ENCODE measurements at regions not wholly inside any gene's neighbourhood (a gene's known extent, or its start where the extent isn't known, plus 50 kb on each side); places are given as distances from the start of the nearest gene placed in this dataset.

DNA sequence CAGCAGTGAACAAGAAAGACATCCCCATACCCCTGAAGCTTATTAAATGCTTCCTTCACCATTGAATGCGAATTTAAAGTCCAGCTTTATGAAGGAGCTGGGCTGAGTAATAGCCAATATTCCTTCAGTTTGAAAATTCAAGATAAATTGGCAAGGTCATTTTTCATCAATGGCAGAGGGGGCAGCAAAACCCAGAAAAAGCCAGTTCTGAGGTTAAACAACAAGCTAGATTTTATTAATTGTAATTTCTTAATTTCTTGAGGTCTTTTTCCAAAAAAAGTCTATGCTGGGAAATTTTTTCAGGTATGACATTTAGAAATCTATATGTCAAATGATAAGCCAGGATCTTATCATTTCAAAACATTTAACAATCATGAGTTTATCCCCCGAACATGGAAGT is 808.9 kb downstream of the RPA4 start:
- no peaks in the 10 kb centered on the region for H3K4me1 ChIP-seq (ENCODE audit: control insufficient read depth in 3 of 3, insufficient read depth in 2 of 3, low read depth in 1 of 3, low read length in 2 of 3)
- WGBS, 3 donors, result 44 to 86% (median 85%) methylated on average over 2 of the region's 2 CpGs
- H3K36me3 ChIP-seq (ENCODE audit: control insufficient read depth in 3 of 3, insufficient read depth in 2 of 3, low read depth in 1 of 3, low read length in 3 of 3), result no peaks in the 10 kb centered on the region
- no peak for DNase-seq
- peaks cover 0 to 7% of the 10 kb centered on the region in 2 donors for H3K9me3 ChIP-seq (ENCODE audit: control insufficient read depth in 2 of 2, insufficient read depth in 1 of 2, low read depth in 1 of 2, low read length in 1 of 2)
- no peak overlapping the region for H3K4me3 ChIP-seq (ENCODE audit: low read depth in 1 of 3, low read length in 3 of 3)
- FAIRE-seq, result no peak
- H3K27ac ChIP-seq (ENCODE audit: low read depth in 1 of 3, low read length in 2 of 3), result no peak overlapping the region
- H3K27me3 ChIP-seq (ENCODE audit: control insufficient read depth in 3 of 3, insufficient read depth in 3 of 3, low read length in 3 of 3), result no peaks in the 10 kb centered on the region

DNA sequence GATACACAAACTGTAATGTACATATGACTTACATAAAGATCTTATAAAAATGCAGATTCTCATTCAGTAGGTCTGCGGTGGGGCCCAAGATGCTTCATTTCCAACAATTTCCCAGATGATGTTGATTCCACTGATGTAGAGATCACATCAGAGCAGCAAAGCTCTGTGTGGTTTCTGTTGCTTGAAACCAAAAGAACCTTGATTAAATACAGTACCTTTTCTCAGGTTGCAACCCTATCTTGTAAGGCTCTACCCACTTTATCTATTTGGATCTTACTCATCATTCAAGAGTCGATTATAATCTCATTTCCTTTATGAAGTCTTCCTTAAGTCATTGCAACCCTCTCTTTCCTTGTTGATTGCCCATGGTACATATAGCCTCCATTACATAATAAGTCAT is 816.8 kb downstream of the RPA4 start:
- 72 to 82% (median 75%) methylated on average over 2 of the region's 2 CpGs for WGBS, 3 donors
- no peak for FAIRE-seq

DNA sequence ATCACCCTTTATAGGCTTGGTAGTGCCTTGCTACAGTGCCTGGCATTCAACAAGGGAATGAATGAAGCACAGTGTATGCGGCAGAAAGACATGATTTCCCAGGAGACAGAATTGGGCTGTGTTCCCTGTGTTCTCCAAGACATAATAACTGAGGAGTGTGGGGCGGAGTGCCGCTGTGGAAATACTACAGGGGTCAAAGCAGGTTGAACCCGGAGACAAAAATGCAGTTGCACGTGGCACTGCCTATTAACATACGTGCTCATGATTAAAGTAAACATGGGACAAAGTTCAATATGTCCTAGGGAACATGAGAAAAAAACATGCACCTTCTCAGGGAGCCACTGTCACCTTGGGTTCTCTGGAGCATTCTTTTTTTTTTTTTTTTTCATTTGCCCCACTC is 820.8 kb downstream of the RPA4 start:
- WGBS, 3 donors, result 23 to 67% (median 43%) methylated on average over 6 of the region's 6 CpGs
- H3K4me1 ChIP-seq (ENCODE audit: control insufficient read depth in 3 of 3, insufficient read depth in 2 of 3, low read depth in 1 of 3, low read length in 2 of 3), result no peaks in the 10 kb centered on the region
- H3K27ac ChIP-seq (ENCODE audit: low read depth in 1 of 3, low read length in 2 of 3), result no peak overlapping the region
- no peaks in the 10 kb centered on the region for H3K27me3 ChIP-seq (ENCODE audit: control insufficient read depth in 3 of 3, insufficient read depth in 3 of 3, low read length in 3 of 3)
- no peak overlapping the region for H3K4me3 ChIP-seq (ENCODE audit: low read depth in 1 of 3, low read length in 3 of 3)
- FAIRE-seq (no peak), DNase-seq (peak; percentile 27 to 42)
- H3K9me3 ChIP-seq (ENCODE audit: control insufficient read depth in 2 of 2, insufficient read depth in 1 of 2, low read depth in 1 of 2, low read length in 1 of 2), result no peaks in the 10 kb centered on the region
- no peaks in the 10 kb centered on the region for H3K36me3 ChIP-seq (ENCODE audit: control insufficient read depth in 3 of 3, insufficient read depth in 2 of 3, low read depth in 1 of 3, low read length in 3 of 3)

More for the DNA sequence above, 816.8 kb downstream of the RPA4 start:
- H3K36me3 ChIP-seq (ENCODE audit: control insufficient read depth in 3 of 3, insufficient read depth in 2 of 3, low read depth in 1 of 3, low read length in 3 of 3), result no peaks in the 10 kb centered on the region
- no peak overlapping the region for H3K27ac ChIP-seq (ENCODE audit: low read depth in 1 of 3, low read length in 2 of 3)
- H3K4me3 ChIP-seq (ENCODE audit: low read depth in 1 of 3, low read length in 3 of 3), result no peak overlapping the region
- no peaks in the 10 kb centered on the region for H3K4me1 ChIP-seq (ENCODE audit: control insufficient read depth in 3 of 3, insufficient read depth in 2 of 3, low read depth in 1 of 3, low read length in 2 of 3)
- DNase-seq, result no peak
- H3K27me3 ChIP-seq (ENCODE audit: control insufficient read depth in 3 of 3, insufficient read depth in 3 of 3, low read length in 3 of 3), result no peaks in the 10 kb centered on the region
- peaks cover 0 to 7% of the 10 kb centered on the region in 2 donors for H3K9me3 ChIP-seq (ENCODE audit: control insufficient read depth in 2 of 2, insufficient read depth in 1 of 2, low read depth in 1 of 2, low read length in 1 of 2)

DNA sequence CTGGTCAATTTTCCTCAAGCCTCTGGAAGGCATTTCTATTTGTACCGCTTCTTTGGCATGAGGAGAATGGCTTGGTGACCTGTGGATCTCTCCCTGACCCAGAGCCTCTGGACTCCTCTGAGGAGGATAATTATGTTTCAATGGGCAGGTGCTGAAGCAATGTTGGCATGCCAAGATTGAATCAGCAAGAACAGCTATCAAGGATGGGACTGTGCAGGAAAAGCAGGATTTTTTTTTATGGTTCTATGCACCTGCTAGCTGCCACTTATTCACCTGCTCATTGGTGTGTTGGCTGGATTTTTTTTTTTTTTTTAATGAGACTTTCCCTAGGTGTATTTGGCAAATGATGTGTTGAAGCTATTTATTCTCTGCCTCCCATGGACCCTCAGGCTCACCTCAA is 821.2 kb downstream of the RPA4 start:
- Histone ChIP-seq H3K27ac (ENCODE audit: low read depth in 1 of 3, low read length in 2 of 3) (no peak overlapping the region), H3K4me1 (ENCODE audit: control insufficient read depth in 3 of 3, insufficient read depth in 2 of 3, low read depth in 1 of 3, low read length in 2 of 3) (no peaks in the 10 kb centered on the region), H3K4me3 (ENCODE audit: low read depth in 1 of 3, low read length in 3 of 3) (no peak overlapping the region), H3K27me3 (ENCODE audit: control insufficient read depth in 3 of 3, insufficient read depth in 3 of 3, low read length in 3 of 3) (no peaks in the 10 kb centered on the region), H3K36me3 (ENCODE audit: control insufficient read depth in 3 of 3, insufficient read depth in 2 of 3, low read depth in 1 of 3, low read length in 3 of 3) (no peaks in the 10 kb centered on the region), H3K9me3 (ENCODE audit: control insufficient read depth in 2 of 2, insufficient read depth in 1 of 2, low read depth in 1 of 2, low read length in 1 of 2) (no peaks in the 10 kb centered on the region)
- DNase-seq (peak; percentile 4 to 8), FAIRE-seq (no peak)
- WGBS, 3 donors, result 25 to 64% (median 46%) methylated on average over 1 of the region's 1 CpG

DNA sequence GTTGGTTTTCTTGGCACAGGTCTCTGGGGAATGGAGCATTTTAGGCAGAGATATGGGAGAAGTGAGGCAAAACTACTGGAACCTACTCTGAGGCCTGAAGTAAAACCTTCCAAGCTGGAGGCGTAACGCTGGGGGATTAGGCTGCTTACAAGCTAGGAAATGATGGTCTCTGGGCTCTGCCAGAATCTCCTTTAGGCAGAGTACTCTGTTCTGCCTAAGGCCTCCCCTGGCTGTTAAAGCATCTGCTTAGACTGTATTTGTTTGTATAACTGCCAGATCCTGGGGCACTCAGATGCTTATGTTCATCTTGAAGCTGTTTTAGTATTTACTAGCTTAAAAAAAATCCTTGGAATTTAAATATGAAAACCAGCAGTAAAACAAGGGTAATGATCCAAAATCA is 822.2 kb downstream of the RPA4 start:
- 65 to 100% (median 89%) methylated on average over 2 of the region's 2 CpGs for WGBS, 3 donors
- Histone ChIP-seq H3K36me3 (ENCODE audit: control insufficient read depth in 3 of 3, insufficient read depth in 2 of 3, low read depth in 1 of 3, low read length in 3 of 3) (no peaks in the 10 kb centered on the region), H3K4me3 (ENCODE audit: low read depth in 1 of 3, low read length in 3 of 3) (no peak overlapping the region), H3K4me1 (ENCODE audit: control insufficient read depth in 3 of 3, insufficient read depth in 2 of 3, low read depth in 1 of 3, low read length in 2 of 3) (no peaks in the 10 kb centered on the region), H3K9me3 (ENCODE audit: control insufficient read depth in 2 of 2, insufficient read depth in 1 of 2, low read depth in 1 of 2, low read length in 1 of 2) (no peaks in the 10 kb centered on the region), H3K27me3 (ENCODE audit: control insufficient read depth in 3 of 3, insufficient read depth in 3 of 3, low read length in 3 of 3) (no peaks in the 10 kb centered on the region), H3K27ac (ENCODE audit: low read depth in 1 of 3, low read length in 2 of 3) (no peak overlapping the region)
- FAIRE-seq (no peak), DNase-seq (no peak)

DNA sequence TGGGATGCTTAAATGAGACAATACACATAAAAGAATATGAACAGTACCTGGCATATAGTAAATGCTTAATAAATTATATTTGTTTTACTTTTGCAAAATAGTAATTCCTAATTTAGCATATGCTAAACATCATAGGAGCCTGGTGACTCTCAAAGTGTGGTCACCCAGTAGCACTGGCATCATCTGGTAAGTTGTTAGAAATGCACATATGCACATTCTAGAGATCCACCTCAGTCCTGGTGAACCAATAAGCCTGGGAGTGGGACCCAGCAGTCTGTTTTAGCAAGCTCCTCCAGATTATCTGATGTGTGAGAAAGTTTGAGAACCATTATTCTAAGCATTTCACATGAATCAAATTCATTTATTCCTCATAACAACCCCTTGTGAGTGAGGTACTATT is 830.4 kb downstream of the RPA4 start:
- FAIRE-seq (no peak), DNase-seq (no peak)
- Histone ChIP-seq H3K36me3 (ENCODE audit: control insufficient read depth in 3 of 3, insufficient read depth in 2 of 3, low read depth in 1 of 3, low read length in 3 of 3) (no peaks in the 10 kb centered on the region), H3K4me1 (ENCODE audit: control insufficient read depth in 3 of 3, insufficient read depth in 2 of 3, low read depth in 1 of 3, low read length in 2 of 3) (no peaks in the 10 kb centered on the region), H3K27me3 (ENCODE audit: control insufficient read depth in 3 of 3, insufficient read depth in 3 of 3, low read length in 3 of 3) (no peaks in the 10 kb centered on the region), H3K27ac (ENCODE audit: low read depth in 1 of 3, low read length in 2 of 3) (no peak overlapping the region), H3K4me3 (ENCODE audit: low read depth in 1 of 3, low read length in 3 of 3) (no peak overlapping the region), H3K9me3 (ENCODE audit: control insufficient read depth in 2 of 2, insufficient read depth in 1 of 2, low read depth in 1 of 2, low read length in 1 of 2) (no peaks in the 10 kb centered on the region)

DNA sequence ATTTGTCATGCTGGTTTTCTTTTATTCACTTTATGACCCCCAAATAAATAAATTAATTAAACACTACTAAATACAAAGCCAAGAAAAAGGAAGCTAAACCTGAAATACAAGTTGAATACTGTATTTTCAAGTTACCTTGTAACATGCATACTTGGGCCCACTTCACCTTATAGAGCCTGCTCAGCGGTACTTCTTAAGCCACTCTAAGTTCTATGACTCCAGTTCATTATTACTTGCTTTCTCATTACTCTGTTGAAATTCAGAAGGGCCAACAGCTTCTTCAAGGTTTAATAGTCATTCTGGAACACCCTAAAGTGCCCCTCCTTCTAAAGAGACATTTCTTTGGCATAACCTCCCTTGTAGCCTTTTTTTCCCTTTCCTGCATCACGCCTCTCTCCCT is 844.5 kb downstream of the RPA4 start:
- no peaks in the 10 kb centered on the region for H3K36me3 ChIP-seq (ENCODE audit: control insufficient read depth in 3 of 3, insufficient read depth in 2 of 3, low read depth in 1 of 3, low read length in 3 of 3)
- no peak overlapping the region for H3K27ac ChIP-seq (ENCODE audit: low read depth in 1 of 3, low read length in 2 of 3)
- no peaks in the 10 kb centered on the region for H3K9me3 ChIP-seq (ENCODE audit: control insufficient read depth in 2 of 2, insufficient read depth in 1 of 2, low read depth in 1 of 2, low read length in 1 of 2)
- H3K4me1 ChIP-seq (ENCODE audit: control insufficient read depth in 3 of 3, insufficient read depth in 2 of 3, low read depth in 1 of 3, low read length in 2 of 3), result no peaks in the 10 kb centered on the region
- H3K27me3 ChIP-seq (ENCODE audit: control insufficient read depth in 3 of 3, insufficient read depth in 3 of 3, low read length in 3 of 3), result no peaks in the 10 kb centered on the region
- DNase-seq (no peak), FAIRE-seq (no peak)
- no peak overlapping the region for H3K4me3 ChIP-seq (ENCODE audit: low read depth in 1 of 3, low read length in 3 of 3)
- WGBS, 3 donors, result 80 to 91% (median 91%) methylated on average over 2 of the region's 2 CpGs

DNA sequence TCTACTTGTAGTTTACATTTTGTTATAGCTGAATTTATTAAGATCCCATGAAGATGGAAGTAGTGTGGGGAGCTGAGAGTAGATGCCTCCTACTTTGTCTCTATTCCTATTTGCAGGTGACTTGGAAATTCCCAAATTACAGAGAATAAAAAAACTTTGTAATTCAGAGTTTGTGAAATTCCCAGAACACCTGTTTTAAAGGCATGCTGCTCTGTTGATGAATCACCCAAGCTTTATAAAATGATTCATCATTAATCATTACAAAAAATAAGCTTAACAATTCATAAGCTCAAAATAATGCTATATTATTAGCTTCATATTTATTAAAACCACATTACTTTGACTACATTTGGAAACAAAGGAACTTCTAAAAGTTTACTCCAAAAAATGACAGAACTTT is 856.3 kb downstream of the RPA4 start:
- Histone ChIP-seq H3K9me3 (ENCODE audit: control insufficient read depth in 2 of 2, insufficient read depth in 1 of 2, low read depth in 1 of 2, low read length in 1 of 2) (no peaks in the 10 kb centered on the region), H3K4me1 (ENCODE audit: control insufficient read depth in 3 of 3, insufficient read depth in 2 of 3, low read depth in 1 of 3, low read length in 2 of 3) (no peaks in the 10 kb centered on the region), H3K36me3 (ENCODE audit: control insufficient read depth in 3 of 3, insufficient read depth in 2 of 3, low read depth in 1 of 3, low read length in 3 of 3) (no peaks in the 10 kb centered on the region), H3K27ac (ENCODE audit: low read depth in 1 of 3, low read length in 2 of 3) (no peak overlapping the region), H3K27me3 (ENCODE audit: control insufficient read depth in 3 of 3, insufficient read depth in 3 of 3, low read length in 3 of 3) (no peaks in the 10 kb centered on the region), H3K4me3 (ENCODE audit: low read depth in 1 of 3, low read length in 3 of 3) (no peak overlapping the region)
- DNase-seq (no peak), FAIRE-seq (no peak)

DNA sequence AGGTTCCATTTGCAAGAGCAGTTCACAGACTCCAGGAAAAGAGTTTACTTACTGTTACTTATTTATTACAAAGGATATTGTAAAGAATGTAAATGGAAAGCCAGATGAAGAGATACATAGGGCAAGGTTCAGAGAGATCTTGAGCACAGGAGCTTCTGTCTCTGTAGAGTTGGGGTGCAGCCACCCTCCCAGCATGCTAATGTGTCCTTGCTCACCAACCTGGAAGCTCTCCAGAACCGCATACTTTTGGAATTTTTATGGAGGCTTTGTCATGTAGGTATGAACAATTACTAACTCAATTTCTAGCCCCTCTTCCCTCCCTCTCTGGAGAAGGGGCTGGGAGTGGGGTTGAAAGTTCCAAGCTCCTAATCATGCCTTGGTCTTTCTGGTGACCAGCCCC is 857.2 kb downstream of the RPA4 start:
- H3K27me3 ChIP-seq (ENCODE audit: control insufficient read depth in 3 of 3, insufficient read depth in 3 of 3, low read length in 3 of 3), result no peaks in the 10 kb centered on the region
- FAIRE-seq (no peak), DNase-seq (peak in 1 of 2 donors; percentile 10)
- no peak overlapping the region for H3K27ac ChIP-seq (ENCODE audit: low read depth in 1 of 3, low read length in 2 of 3)
- no peaks in the 10 kb centered on the region for H3K4me1 ChIP-seq (ENCODE audit: control insufficient read depth in 3 of 3, insufficient read depth in 2 of 3, low read depth in 1 of 3, low read length in 2 of 3)
- WGBS, 3 donors, result 20 to 26% (median 25%) methylated on average over 1 of the region's 1 CpG
- no peak overlapping the region for H3K4me3 ChIP-seq (ENCODE audit: low read depth in 1 of 3, low read length in 3 of 3)
- H3K9me3 ChIP-seq (ENCODE audit: control insufficient read depth in 2 of 2, insufficient read depth in 1 of 2, low read depth in 1 of 2, low read length in 1 of 2), result no peaks in the 10 kb centered on the region
- H3K36me3 ChIP-seq (ENCODE audit: control insufficient read depth in 3 of 3, insufficient read depth in 2 of 3, low read depth in 1 of 3, low read length in 3 of 3), result no peaks in the 10 kb centered on the region

Data from small intestine (tissue), 7 donors.